Adrenal gland (tissue), 9 donors: ENCODE measurements at regions not wholly inside any gene's neighbourhood (a gene's known extent, or its start where the extent isn't known, plus 50 kb on each side); places are given as distances from the start of the nearest gene placed in this dataset.

Experiments
- DNase-seq, 7 donors: peaks; one replicate each; pipeline ENCODE4 v3.0.0-alpha.2; 2019 to 2020
- H3K27ac ChIP-seq, 5 donors: fragments of 200-600 bp; sonication (generic) in 4 of 5; 1 replicate in 3 of 5; 2 replicates in 2 of 5; pipeline versions ENCODE4 v1.5.1 to v1.8.0; 2016 to 2020; ENCODE audit warnings: mild to moderate bottlenecking in 1 of 5
- H3K27me3 ChIP-seq: fragments of 200-600 bp; 2 replicates; pipeline ENCODE4 v1.8.0; 2021
- H3K36me3 ChIP-seq, 2 donors: fragments of 200-600 bp; replicated peaks in 1 of 2; 1 replicate in 1 of 2; 2 replicates in 1 of 2; pipeline versions ENCODE4 v1.5.1 to v1.8.0; 2018 to 2022
- H3K4me1 ChIP-seq, 2 donors: fragments of 200-600 bp; replicated peaks in 1 of 2; 1 replicate in 1 of 2; 2 replicates in 1 of 2; pipeline versions ENCODE4 v1.5.1 to v1.8.0; 2018 to 2021
- H3K4me3 ChIP-seq, 4 donors: fragments of 200-600 bp; sonication (generic) in 3 of 4; one replicate each; pipeline ENCODE4 v1.5.1; 2016 to 2018
- H3K9me3 ChIP-seq, 3 donors: fragments of 200-600 bp; sonication (generic) in 1 of 3; replicated peaks in 1 of 3; 1 replicate in 2 of 3; 2 replicates in 1 of 3; pipeline versions ENCODE4 v1.5.1 to v1.8.0; 2016 to 2021
- CTCF ChIP-seq, 6 experiments: fragments of 450-650 bp in 4 of 6; fragments of 200-600 bp in 2 of 6; sonication (generic) in 1 of 6; IDR thresholded peaks; 1 replicate in 5 of 6; 2 replicates in 1 of 6; pipeline versions ENCODE4 v1.5.1 to v1.8.0; 2016 to 2021; ENCODE audit warnings: antibody characterized with exemption in 6 of 6, mild to moderate bottlenecking in 2 of 6, moderate library complexity in 1 of 6
- POLR2A ChIP-seq, 2 donors: fragments of 450-650 bp; IDR thresholded peaks; one replicate each; pipeline ENCODE4 v1.6.1; 2017; ENCODE audit warnings: antibody characterized with exemption in 2 of 2, mild to moderate bottlenecking in 2 of 2, moderate library complexity in 1 of 2
- WGBS, 4 donors: extraction: QIAGEN DNeasy Blood & Tissue Kit in 2 of 4; methylation state at CpG; one replicate each; pipeline versions ENCODE4 v1.1.5 to v1.1.7; 2013 to 2017; 5-methylcytosine and 5-hydroxymethylcytosine counted together
- intact Hi-C, 2 donors: fragments of 100-400 bp; cut with DNase I; formaldehyde crosslinking; loops; one replicate each; pipeline versions ENCODE4 v1.14.1 to v1.15.0; 2022 to 2023
- donor health status: healthy with polysubstance abuse.
- donor health status: Bipolar disorder and iron deficiency.
- donor health status: DM: yes; HTN: yes; CAD: no.
- donor health status: DM: no; HTN: no; CAD: no.
- donor health status: DM: no; HTN: no; CAD: no.

- peaks cover 2 to 21% of the 10 kb centered on the region in 2 donors for H3K4me1 ChIP-seq
- no peak overlapping the region for H3K4me3 ChIP-seq
- WGBS, 4 donors, result 91 to 97% (median 93%) methylated on average over 6 to 10 of the region's 10 CpGs
- intact Hi-C loops, result no loop called here
- no peak for TF ChIP-seq POLR2A (IDR thresholded peaks at IDR 0.05)
- TF ChIP-seq CTCF (IDR thresholded peaks at IDR 0.05), result no peak
- no peaks in the 10 kb centered on the region for H3K27me3 ChIP-seq
- no peak for DNase-seq
- no peak overlapping the region for H3K27ac ChIP-seq
- no peaks in the 10 kb centered on the region for H3K36me3 ChIP-seq
- H3K9me3 ChIP-seq, result no peaks in the 10 kb centered on the region
Measured at GRCh38 chr1:234549447-234550021, 60.4 kb downstream of the IRF2BP2 start.

- Histone ChIP-seq H3K27ac (peak overlapping the region in 1 of 5 donors; percentile 92), H3K36me3 (no peaks in the 10 kb centered on the region), H3K4me1 (peaks cover 26 to 34% of the 10 kb centered on the region in 2 donors), H3K9me3 (no peaks in the 10 kb centered on the region), H3K4me3 (no peak overlapping the region), H3K27me3 (no peaks in the 10 kb centered on the region)
- no peak for DNase-seq
- intact Hi-C loops, result no loop called here
- WGBS, 4 donors, result 76 to 81% (median 77%) methylated on average over 6 of the region's 6 CpGs
- TF ChIP-seq POLR2A (IDR thresholded peaks at IDR 0.05) (no peak), CTCF (IDR thresholded peaks at IDR 0.05) (no peak)
Measured at GRCh38 chr1:234546890-234547788, 62.8 kb downstream of the IRF2BP2 start.

- TF ChIP-seq CTCF (IDR thresholded peaks at IDR 0.05), result no peak
- no peak for TF ChIP-seq POLR2A (IDR thresholded peaks at IDR 0.05)
- Histone ChIP-seq H3K9me3 (no peaks in the 10 kb centered on the region), H3K4me3 (no peak overlapping the region), H3K4me1 (peaks cover 26 to 37% of the 10 kb centered on the region in 2 donors), H3K36me3 (no peaks in the 10 kb centered on the region), H3K27me3 (no peaks in the 10 kb centered on the region), H3K27ac (peak overlapping the region in 1 of 5 donors; percentile 92)
- intact Hi-C loops, result no loop called here
- WGBS, 4 donors, result 90 to 96% (median 95%) methylated on average over 7 of the region's 7 CpGs
- no peak for DNase-seq
Measured at GRCh38 chr1:234546387-234546704, 63.6 kb downstream of the IRF2BP2 start.

- H3K4me3 ChIP-seq, result no peak overlapping the region
- peak overlapping the region in 3 of 5 donors; percentile 81 to 93 (median 92) for H3K27ac ChIP-seq
- no peak for TF ChIP-seq CTCF (IDR thresholded peaks at IDR 0.05)
- no peak for TF ChIP-seq POLR2A (IDR thresholded peaks at IDR 0.05)
- H3K27me3 ChIP-seq, result no peaks in the 10 kb centered on the region
- no peaks in the 10 kb centered on the region for H3K36me3 ChIP-seq
- 59 to 69% (median 67%) methylated on average over 14 of the region's 14 CpGs for WGBS, 4 donors
- intact Hi-C loops, result no loop called here
- H3K9me3 ChIP-seq, result no peaks in the 10 kb centered on the region
- DNase-seq, result peak in 2 of 7 donors; percentile 27 to 30
- peaks cover 26 to 37% of the 10 kb centered on the region in 2 donors for H3K4me1 ChIP-seq
Measured at GRCh38 chr1:234545517-234546386, 64.2 kb downstream of the IRF2BP2 start.
